Astrocyte of the spinal cord (primary cell): ENCODE measurements at regions not wholly inside any gene's neighbourhood (a gene's known extent, or its start where the extent isn't known, plus 50 kb on each side); places are given as distances from the start of the nearest gene placed in this dataset.
"Not testable (repeated sequence)": the region's sequence is repeated elsewhere in the genome, so short reads cannot be mapped to it uniquely, and the experiment has no call there.

Experiments
- DNase-seq: peaks from one replicate; pipeline ENCODE4 v3.0.0; 2011; ENCODE audit warnings: low read depth, low spot score
- H3K4me3 ChIP-seq: 2 replicates; pipeline ENCODE4 v1.5.1; 2011; ENCODE audit warnings: low read depth, mild to moderate bottlenecking, low read length, moderate library complexity
- CTCF ChIP-seq: IDR thresholded peaks from 2 replicates; pipeline ENCODE4 v1.5.1; 2012; ENCODE audit warnings: low read depth, mild to moderate bottlenecking, low read length, inconsistent platforms
- in situ Hi-C: cut with HindIII; loops from 2 replicates; pipeline ENCODE4 v1.10.0; 2017; ENCODE audit warnings: low sequenced_read_pairs

GRCh38 chr7:38331853-38332595 is 58.6 kb upstream of the TARP start:
- H3K4me3 ChIP-seq, in situ Hi-C loops: not testable (repeated sequence)
- DNase-seq, result peak; percentile 9

GRCh38 chr7:38330861-38331621 is 57.6 kb upstream of the TARP start:
- in situ Hi-C loops, result no loop called here
- no peak overlapping the region for H3K4me3 ChIP-seq
- no peak for DNase-seq
- peak; percentile 19 for TF ChIP-seq CTCF

GRCh38 chr7:38330039-38330438 is 56.6 kb upstream of the TARP start:
- TF ChIP-seq CTCF, result no peak
- DNase-seq, result no peak
- in situ Hi-C loops, result no loop called here
- no peak overlapping the region for H3K4me3 ChIP-seq

GRCh38 chr7:38329340-38329739 is 55.9 kb upstream of the TARP start:
- no peak overlapping the region for H3K4me3 ChIP-seq
- in situ Hi-C loops, result no loop called here
- DNase-seq, result no peak
- TF ChIP-seq CTCF, result no peak

GRCh38 chr7:38328814-38329213 is 55.4 kb upstream of the TARP start:
- no peak overlapping the region for H3K4me3 ChIP-seq
- in situ Hi-C loops, result no loop called here
- no peak for TF ChIP-seq CTCF
- DNase-seq, result no peak

GRCh38 chr7:38327637-38328036 is 54.2 kb upstream of the TARP start:
- in situ Hi-C loops, result no loop called here
- DNase-seq, result peak; percentile 7
- TF ChIP-seq CTCF, result no peak
- no peak overlapping the region for H3K4me3 ChIP-seq
